ENCODE measurements at regions not wholly inside any gene's neighbourhood (a gene's known extent, or its start where the extent isn't known, plus 50 kb on each side); places are given as distances from the start of the nearest gene placed in this dataset.
"Not testable (repeated sequence)": the region's sequence is repeated elsewhere in the genome, so short reads cannot be mapped to it uniquely, and the experiment has no call there.

GRCh38 chr11:67877316-67877715, 126.6 kb downstream of the UNC93B1 start:
- not testable (repeated sequence) for DNase-seq (ENCODE audit: low read depth in 4 of 4, low spot score in 1 of 4)

GRCh38 chr11:67873223-67873622, 130.7 kb downstream of the UNC93B1 start:
- not testable (repeated sequence) for DNase-seq (ENCODE audit: low read depth in 4 of 4, low spot score in 1 of 4)

- DNase-seq (ENCODE audit: low read depth in 4 of 4, low spot score in 1 of 4) = not testable (repeated sequence)
These were observed 132.7 kb downstream of the UNC93B1 start for GRCh38 chr11:67871168-67871567.

GRCh38 chr11:67862896-67863295, 141.0 kb downstream of the UNC93B1 start:
- DNase-seq (ENCODE audit: low read depth in 4 of 4, low spot score in 1 of 4) = not testable (repeated sequence)

- DNase-seq (ENCODE audit: low read depth in 4 of 4, low spot score in 1 of 4) = peak in 3 of 4 experiments; percentile 28 to 40 (median 37)
These were observed 144.3 kb downstream of the UNC93B1 start for GRCh38 chr11:67859513-67860161.

- not testable (repeated sequence) for DNase-seq (ENCODE audit: low read depth in 4 of 4, low spot score in 1 of 4)
These were observed 153.2 kb downstream of the UNC93B1 start for GRCh38 chr11:67850747-67851146.

- DNase-seq (ENCODE audit: low read depth in 4 of 4, low spot score in 1 of 4) = not testable (repeated sequence)
These were observed 154.1 kb downstream of the UNC93B1 start for GRCh38 chr11:67849766-67850165.

GRCh38 chr11:67847896-67848875, 155.7 kb downstream of the UNC93B1 start:
- DNase-seq (ENCODE audit: low read depth in 4 of 4, low spot score in 1 of 4) = not testable (repeated sequence)

- DNase-seq (ENCODE audit: low read depth in 4 of 4, low spot score in 1 of 4) = not testable (repeated sequence)
These were observed 157.6 kb downstream of the UNC93B1 start for GRCh38 chr11:67846303-67846702.

GRCh38 chr11:67845296-67845695, 158.6 kb downstream of the UNC93B1 start:
- DNase-seq (ENCODE audit: low read depth in 4 of 4, low spot score in 1 of 4) = not testable (repeated sequence)

GRCh38 chr11:67840599-67840998, 163.3 kb downstream of the UNC93B1 start:
- not testable (repeated sequence) for DNase-seq (ENCODE audit: low read depth in 4 of 4, low spot score in 1 of 4)

GRCh38 chr11:67830152-67830551, 155.7 kb upstream of the ALDH3B2 start:
- not testable (repeated sequence) for DNase-seq (ENCODE audit: low read depth in 4 of 4, low spot score in 1 of 4)

GRCh38 chr11:67826951-67827296, 152.5 kb upstream of the ALDH3B2 start:
- DNase-seq (ENCODE audit: low read depth in 4 of 4, low spot score in 1 of 4) = not testable (repeated sequence)

- DNase-seq (ENCODE audit: low read depth in 4 of 4, low spot score in 1 of 4) = not testable (repeated sequence)
These were observed 151.9 kb upstream of the ALDH3B2 start for GRCh38 chr11:67826028-67826950.

GRCh38 chr11:67824861-67825260, 150.4 kb upstream of the ALDH3B2 start:
- DNase-seq (ENCODE audit: low read depth in 4 of 4, low spot score in 1 of 4) = not testable (repeated sequence)

- DNase-seq (ENCODE audit: low read depth in 4 of 4, low spot score in 1 of 4) = no peak
These were observed 145.7 kb upstream of the ALDH3B2 start for GRCh38 chr11:67820081-67820480.

- not testable (repeated sequence) for DNase-seq (ENCODE audit: low read depth in 4 of 4, low spot score in 1 of 4)
These were observed 143.1 kb upstream of the ALDH3B2 start for GRCh38 chr11:67817558-67817957.

- DNase-seq (ENCODE audit: low read depth in 4 of 4, low spot score in 1 of 4) = not testable (repeated sequence)
These were observed 134.9 kb upstream of the ALDH3B2 start for GRCh38 chr11:67809301-67809700.

GRCh38 chr11:67807896-67808295, 133.5 kb upstream of the ALDH3B2 start:
- not testable (repeated sequence) for DNase-seq (ENCODE audit: low read depth in 4 of 4, low spot score in 1 of 4)

- not testable (repeated sequence) for DNase-seq (ENCODE audit: low read depth in 4 of 4, low spot score in 1 of 4)
These were observed 132.4 kb upstream of the ALDH3B2 start for GRCh38 chr11:67806728-67807235.

- not testable (repeated sequence) for DNase-seq (ENCODE audit: low read depth in 4 of 4, low spot score in 1 of 4)
These were observed 131.8 kb upstream of the ALDH3B2 start for GRCh38 chr11:67806183-67806582.
